Progenitor cell of endocrine pancreas (in vitro differentiated cells): ENCODE measurements at regions not wholly inside any gene's neighbourhood (a gene's known extent, or its start where the extent isn't known, plus 50 kb on each side); places are given as distances from the start of the nearest gene placed in this dataset.
"Not testable (repeated sequence)": the region's sequence is repeated elsewhere in the genome, so short reads cannot be mapped to it uniquely, and the experiment has no call there.

Source experiments
- DNase-seq: peaks from one replicate; pipeline ENCODE4 v3.0.0; 2021; ENCODE audit warnings: low spot score; ENCODE audit not compliant: unreplicated experiment
- H3K27ac Mint-ChIP-seq: 2 replicates; pipeline ENCODE4 v1.8.0; 2021; ENCODE audit warnings: mild to moderate bottlenecking, moderate library complexity, mixed read lengths
- H3K27me3 Mint-ChIP-seq: 2 replicates; pipeline ENCODE4 v1.8.0; 2021; ENCODE audit warnings: mixed read lengths
- H3K36me3 Mint-ChIP-seq: 2 replicates; pipeline ENCODE4 v1.8.0; 2022; ENCODE audit warnings: mixed read lengths; ENCODE audit not compliant: insufficient read depth
- H3K4me1 Mint-ChIP-seq: 2 replicates; pipeline ENCODE4 v1.8.0; 2021; ENCODE audit warnings: low read depth, mixed read lengths
- H3K4me3 Mint-ChIP-seq: 2 replicates; pipeline ENCODE4 v1.8.0; 2021; ENCODE audit warnings: low read depth, mild to moderate bottlenecking, moderate library complexity, mixed read lengths
- H3K9me3 Mint-ChIP-seq: 2 replicates; pipeline ENCODE4 v1.8.0; 2021; ENCODE audit warnings: low read depth, mixed read lengths
- TF ChIP-seq, protein P1 (sequence below): fragments of 200-600 bp; sonication (generic); IDR thresholded peaks from one replicate; pipeline ENCODE4 v1.5.0; 2021; ENCODE audit warnings: antibody characterized with exemption, mild to moderate bottlenecking; ENCODE audit not compliant: unreplicated experiment

DNA sequence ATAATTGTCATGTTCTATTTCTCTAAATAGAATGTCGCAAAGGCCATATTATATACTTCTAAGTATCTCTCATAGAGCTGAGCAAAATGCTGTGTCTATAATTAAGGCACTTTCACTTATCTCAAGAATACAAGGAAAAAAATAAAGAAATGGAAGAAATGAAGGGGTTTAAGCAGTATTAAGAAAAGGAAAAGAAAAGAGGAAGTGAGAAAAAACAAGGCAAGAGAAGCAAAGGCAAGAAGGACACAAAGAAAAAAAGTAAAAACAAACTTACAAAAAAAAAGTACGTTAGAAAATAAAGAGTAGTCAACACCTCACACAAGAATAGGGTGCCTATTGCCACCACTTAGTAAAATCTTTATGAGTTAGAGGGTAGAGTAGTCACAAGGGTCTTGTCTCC lies 506.2 kb downstream of the GABRG2 start:
- Mint-ChIP-seq H3K9me3 (no peaks in the 10 kb centered on the region), H3K27ac (no peak overlapping the region), H3K4me1 (no peaks in the 10 kb centered on the region), H3K36me3 (no peaks in the 10 kb centered on the region), H3K27me3 (no peaks in the 10 kb centered on the region), H3K4me3 (no peak overlapping the region)
- TF ChIP-seq, protein P1, sequence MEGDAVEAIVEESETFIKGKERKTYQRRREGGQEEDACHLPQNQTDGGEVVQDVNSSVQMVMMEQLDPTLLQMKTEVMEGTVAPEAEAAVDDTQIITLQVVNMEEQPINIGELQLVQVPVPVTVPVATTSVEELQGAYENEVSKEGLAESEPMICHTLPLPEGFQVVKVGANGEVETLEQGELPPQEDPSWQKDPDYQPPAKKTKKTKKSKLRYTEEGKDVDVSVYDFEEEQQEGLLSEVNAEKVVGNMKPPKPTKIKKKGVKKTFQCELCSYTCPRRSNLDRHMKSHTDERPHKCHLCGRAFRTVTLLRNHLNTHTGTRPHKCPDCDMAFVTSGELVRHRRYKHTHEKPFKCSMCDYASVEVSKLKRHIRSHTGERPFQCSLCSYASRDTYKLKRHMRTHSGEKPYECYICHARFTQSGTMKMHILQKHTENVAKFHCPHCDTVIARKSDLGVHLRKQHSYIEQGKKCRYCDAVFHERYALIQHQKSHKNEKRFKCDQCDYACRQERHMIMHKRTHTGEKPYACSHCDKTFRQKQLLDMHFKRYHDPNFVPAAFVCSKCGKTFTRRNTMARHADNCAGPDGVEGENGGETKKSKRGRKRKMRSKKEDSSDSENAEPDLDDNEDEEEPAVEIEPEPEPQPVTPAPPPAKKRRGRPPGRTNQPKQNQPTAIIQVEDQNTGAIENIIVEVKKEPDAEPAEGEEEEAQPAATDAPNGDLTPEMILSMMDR = no peak
- no peak for DNase-seq

DNA sequence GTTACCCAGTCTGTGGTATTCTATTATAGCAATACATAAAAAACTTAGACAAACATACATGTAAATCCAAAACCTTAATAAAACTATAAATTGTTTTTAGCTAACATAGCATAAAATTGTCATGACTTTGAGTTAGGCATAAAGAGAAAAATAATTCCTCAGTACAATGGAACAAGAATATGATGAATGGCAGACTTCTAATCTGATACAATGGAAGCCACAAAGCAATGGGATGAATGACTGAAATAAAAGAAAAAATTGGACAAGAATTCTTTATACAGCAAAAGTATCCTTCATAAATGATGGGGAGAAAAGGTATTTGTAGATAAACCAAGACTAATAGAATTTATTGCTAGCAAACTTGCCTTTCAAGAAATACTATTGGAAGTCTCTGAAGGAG lies 524.2 kb downstream of the GABRG2 start:
- peaks cover 1% of the 10 kb centered on the region for H3K36me3 Mint-ChIP-seq
- H3K27me3 Mint-ChIP-seq = no peaks in the 10 kb centered on the region
- DNase-seq = no peak
- no peaks in the 10 kb centered on the region for H3K4me1 Mint-ChIP-seq
- no peak overlapping the region for H3K27ac Mint-ChIP-seq
- H3K9me3 Mint-ChIP-seq = peaks cover 4% of the 10 kb centered on the region
- no peak overlapping the region for H3K4me3 Mint-ChIP-seq
- TF ChIP-seq, protein P1 = no peak

DNA sequence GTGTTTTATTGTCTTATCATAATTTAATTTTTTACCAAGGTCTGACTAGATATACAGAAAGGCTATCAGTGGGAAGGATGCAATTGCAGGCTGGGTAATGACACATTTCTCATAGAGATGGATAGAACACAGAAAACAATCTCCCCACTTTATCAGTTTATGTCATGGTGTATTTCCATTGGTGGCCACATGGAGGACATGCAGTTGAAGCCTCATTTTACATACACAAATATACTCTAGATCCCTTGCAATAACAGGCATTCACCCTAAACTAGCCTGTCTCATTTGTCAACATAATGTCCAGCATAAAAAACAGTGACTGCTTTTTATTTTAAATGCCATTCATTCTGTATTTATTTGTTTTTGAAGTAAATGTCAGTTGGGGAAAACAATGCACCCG lies 526.3 kb downstream of the GABRG2 start:
- TF ChIP-seq, protein P1 = peak; percentile 54
- Mint-ChIP-seq H3K4me1 (no peaks in the 10 kb centered on the region), H3K27me3 (no peaks in the 10 kb centered on the region), H3K36me3 (peaks cover 1% of the 10 kb centered on the region), H3K4me3 (no peak overlapping the region), H3K27ac (no peak overlapping the region), H3K9me3 (peaks cover 4% of the 10 kb centered on the region)
- no peak for DNase-seq

DNA sequence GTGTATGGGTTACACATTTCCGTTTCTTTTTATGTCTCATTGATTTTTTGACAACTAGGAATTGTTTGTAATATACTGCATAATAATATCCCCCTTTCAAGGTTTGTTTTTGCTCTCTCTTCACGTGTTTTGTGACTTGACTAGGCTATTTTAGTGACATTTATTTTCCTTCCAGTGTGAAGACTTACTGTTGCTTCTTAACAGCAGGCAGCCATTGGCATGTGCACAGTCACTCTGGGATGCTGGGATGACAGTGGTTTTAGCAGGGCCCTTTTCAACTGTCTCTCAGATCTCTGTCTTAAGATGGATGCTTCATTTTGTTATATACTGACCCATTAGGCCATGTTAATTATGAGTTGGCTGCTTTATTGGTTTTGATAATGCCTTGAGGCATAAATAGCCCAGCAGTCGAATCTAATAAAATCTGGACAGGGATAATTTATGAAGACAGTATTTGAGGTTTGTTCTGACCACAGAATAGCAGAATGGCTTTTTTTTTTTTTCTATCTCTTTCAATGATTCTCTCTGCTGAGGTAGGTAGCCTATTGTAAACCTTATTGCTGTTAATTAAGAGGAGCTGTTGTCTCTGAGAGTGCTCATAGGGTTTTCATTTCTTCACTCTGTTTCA lies 536.0 kb downstream of the GABRG2 start:
- Mint-ChIP-seq H3K4me3 (no peak overlapping the region), H3K27ac (peak overlapping the region; percentile 17), H3K4me1 (no peaks in the 10 kb centered on the region), H3K36me3 (no peaks in the 10 kb centered on the region), H3K9me3 (peaks cover 11% of the 10 kb centered on the region), H3K27me3 (no peaks in the 10 kb centered on the region)
- no peak for DNase-seq
- TF ChIP-seq, protein P1 = no peak

DNA sequence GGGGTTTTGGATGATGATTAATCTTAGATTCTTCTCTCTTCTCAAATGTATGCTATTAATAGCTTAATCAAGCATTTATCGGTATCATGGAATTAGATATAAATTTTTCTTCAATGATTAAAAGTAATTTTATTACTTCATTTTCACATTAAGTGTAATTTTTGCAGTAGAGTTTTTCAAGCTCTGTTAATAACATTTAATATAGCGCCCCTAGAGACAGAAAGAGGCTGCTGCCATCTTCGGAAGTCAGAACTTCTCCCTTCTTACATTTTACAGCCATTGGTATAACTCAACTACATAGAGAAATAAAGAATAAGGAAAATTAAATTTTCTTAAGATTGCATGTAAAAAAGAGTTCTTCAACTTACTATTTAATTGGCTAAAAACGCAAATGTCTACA lies 540.3 kb downstream of the GABRG2 start:
- TF ChIP-seq, protein P1 = peak; percentile 62
- no peak overlapping the region for H3K4me3 Mint-ChIP-seq
- no peaks in the 10 kb centered on the region for H3K27me3 Mint-ChIP-seq
- no peak overlapping the region for H3K27ac Mint-ChIP-seq
- H3K36me3 Mint-ChIP-seq = no peaks in the 10 kb centered on the region
- H3K4me1 Mint-ChIP-seq = no peaks in the 10 kb centered on the region
- no peaks in the 10 kb centered on the region for H3K9me3 Mint-ChIP-seq
- DNase-seq = no peak

DNA sequence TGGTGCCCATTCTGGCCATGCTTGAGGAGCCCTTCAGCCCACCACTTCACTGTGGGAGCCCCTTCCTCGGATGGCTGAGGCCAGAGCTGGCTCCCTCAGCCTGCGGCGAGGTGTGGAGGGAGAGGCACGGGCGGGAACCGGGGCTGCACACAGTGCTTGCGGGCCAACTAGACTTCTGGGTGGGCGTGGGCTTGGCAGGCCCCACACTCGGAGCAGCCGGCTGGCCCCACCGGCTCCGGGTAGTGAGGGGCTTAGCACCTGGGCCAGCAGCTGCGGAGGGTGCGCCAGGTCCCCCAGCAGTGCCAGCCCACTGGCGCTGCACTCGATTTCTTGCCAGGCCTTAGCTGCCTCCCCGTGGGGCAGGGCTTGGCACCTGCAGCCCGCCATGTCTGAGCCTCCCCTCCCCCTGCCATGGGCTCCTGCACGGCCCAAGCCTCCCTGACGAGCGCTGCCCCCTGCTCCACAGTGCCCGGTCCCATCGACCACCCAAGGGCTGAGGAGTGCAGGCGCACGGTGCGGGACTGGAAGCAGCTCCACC lies 554.2 kb downstream of the GABRG2 start:
- not testable (repeated sequence) for H3K4me3 Mint-ChIP-seq, H3K27me3 Mint-ChIP-seq, H3K9me3 Mint-ChIP-seq, H3K36me3 Mint-ChIP-seq, DNase-seq, H3K27ac Mint-ChIP-seq, H3K4me1 Mint-ChIP-seq
